Skeletal muscle tissue (tissue), 3 donors: ENCODE measurements at regions not wholly inside any gene's neighbourhood (a gene's known extent, or its start where the extent isn't known, plus 50 kb on each side); places are given as distances from the start of the nearest gene placed in this dataset.
"Not testable (repeated sequence)": the region's sequence is repeated elsewhere in the genome, so short reads cannot be mapped to it uniquely, and the experiment has no call there.

Experiments used
- H3K27ac ChIP-seq: one replicate; pipeline ENCODE4 v1.7.0; 2013; ENCODE audit warnings: mild to moderate bottlenecking, low read depth, low read length, inconsistent platforms
- H3K27me3 ChIP-seq, 3 donors: one replicate each; pipeline ENCODE4 v1.7.0; 2013; ENCODE audit warnings: low read length in 3 of 3; ENCODE audit not compliant: control insufficient read depth in 3 of 3, insufficient read depth in 3 of 3
- H3K36me3 ChIP-seq, 3 donors: one replicate each; pipeline ENCODE4 v1.7.0; 2013; ENCODE audit warnings: low read length in 3 of 3; ENCODE audit not compliant: control insufficient read depth in 3 of 3, insufficient read depth in 3 of 3
- H3K4me1 ChIP-seq, 3 donors: one replicate each; pipeline ENCODE4 v1.7.0; 2013; ENCODE audit warnings: low read length in 3 of 3, mild to moderate bottlenecking in 3 of 3; ENCODE audit not compliant: control insufficient read depth in 3 of 3, insufficient read depth in 3 of 3
- H3K4me3 ChIP-seq, 3 donors: one replicate each; pipeline ENCODE4 v1.7.0; 2013; ENCODE audit warnings: low read length in 3 of 3
- H3K9ac ChIP-seq, 3 donors: one replicate each; pipeline ENCODE4 v1.7.0; 2013; ENCODE audit warnings: low read length in 3 of 3, mild to moderate bottlenecking in 3 of 3, moderate library complexity in 2 of 3, low read depth in 1 of 3
- H3K9me3 ChIP-seq, 3 donors: one replicate each; pipeline ENCODE4 v1.7.0; 2013; ENCODE audit warnings: low read length in 3 of 3; ENCODE audit not compliant: control insufficient read depth in 3 of 3
- donor health status: Osteomylitis.

GRCh38 chr11:126139111-126140091 lies 72.0 kb downstream of the RPUSD4 start:
- peak overlapping the region; percentile 36 for H3K27ac ChIP-seq
- no peaks in the 10 kb centered on the region for H3K36me3 ChIP-seq
- H3K4me3 ChIP-seq, result no peak overlapping the region
- peaks cover 5 to 40% (median 14%) of the 10 kb centered on the region in 3 donors for H3K27me3 ChIP-seq
- no peaks in the 10 kb centered on the region for H3K9me3 ChIP-seq
- H3K9ac ChIP-seq, result no peak overlapping the region
- H3K4me1 ChIP-seq, result peaks cover 22 to 36% (median 28%) of the 10 kb centered on the region in 3 donors

DNA sequence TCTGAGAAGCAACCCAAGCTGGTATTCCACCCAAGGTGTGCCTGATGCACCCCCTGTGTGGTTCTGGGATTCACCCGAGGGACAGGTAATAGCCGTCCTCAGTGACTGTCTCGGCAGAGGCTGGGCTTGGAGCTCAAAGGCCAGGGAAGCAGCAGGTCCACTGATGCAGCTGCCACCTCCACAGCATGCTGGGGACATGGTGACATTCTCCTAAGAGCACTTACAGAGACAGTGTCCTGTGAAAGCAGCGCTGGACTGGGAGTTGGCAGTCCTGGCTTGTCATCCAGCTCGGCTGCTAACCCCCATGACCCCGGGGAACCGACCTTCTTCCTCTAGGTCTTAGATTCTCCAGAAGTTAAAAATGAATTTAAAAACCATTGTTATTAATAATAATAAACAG lies 72.8 kb downstream of the RPUSD4 start:
- H3K27me3 ChIP-seq, result peaks cover 6 to 40% (median 14%) of the 10 kb centered on the region in 3 donors
- H3K4me3 ChIP-seq, result no peak overlapping the region
- no peaks in the 10 kb centered on the region for H3K9me3 ChIP-seq
- no peak overlapping the region for H3K27ac ChIP-seq
- no peak overlapping the region for H3K9ac ChIP-seq
- no peaks in the 10 kb centered on the region for H3K36me3 ChIP-seq
- peaks cover 22 to 36% (median 28%) of the 10 kb centered on the region in 3 donors for H3K4me1 ChIP-seq

- Histone ChIP-seq H3K9ac (no peak overlapping the region), H3K27ac (no peak overlapping the region), H3K27me3 (peaks cover 6 to 40% (median 14%) of the 10 kb centered on the region in 3 donors), H3K36me3 (no peaks in the 10 kb centered on the region), H3K4me3 (no peak overlapping the region), H3K4me1 (peaks cover 22 to 36% (median 28%) of the 10 kb centered on the region in 3 donors), H3K9me3 (no peaks in the 10 kb centered on the region)
Measured at GRCh38 chr11:126137136-126137535, 74.3 kb downstream of the RPUSD4 start.

GRCh38 chr11:126136507-126136906 lies 73.8 kb upstream of the CDON start:
- Histone ChIP-seq H3K36me3 (no peaks in the 10 kb centered on the region), H3K27ac (no peak overlapping the region), H3K4me1 (peaks cover 22 to 35% (median 28%) of the 10 kb centered on the region in 3 donors), H3K9me3 (no peaks in the 10 kb centered on the region), H3K27me3 (peaks cover 6 to 40% (median 14%) of the 10 kb centered on the region in 3 donors), H3K4me3 (no peak overlapping the region), H3K9ac (no peak overlapping the region)

DNA sequence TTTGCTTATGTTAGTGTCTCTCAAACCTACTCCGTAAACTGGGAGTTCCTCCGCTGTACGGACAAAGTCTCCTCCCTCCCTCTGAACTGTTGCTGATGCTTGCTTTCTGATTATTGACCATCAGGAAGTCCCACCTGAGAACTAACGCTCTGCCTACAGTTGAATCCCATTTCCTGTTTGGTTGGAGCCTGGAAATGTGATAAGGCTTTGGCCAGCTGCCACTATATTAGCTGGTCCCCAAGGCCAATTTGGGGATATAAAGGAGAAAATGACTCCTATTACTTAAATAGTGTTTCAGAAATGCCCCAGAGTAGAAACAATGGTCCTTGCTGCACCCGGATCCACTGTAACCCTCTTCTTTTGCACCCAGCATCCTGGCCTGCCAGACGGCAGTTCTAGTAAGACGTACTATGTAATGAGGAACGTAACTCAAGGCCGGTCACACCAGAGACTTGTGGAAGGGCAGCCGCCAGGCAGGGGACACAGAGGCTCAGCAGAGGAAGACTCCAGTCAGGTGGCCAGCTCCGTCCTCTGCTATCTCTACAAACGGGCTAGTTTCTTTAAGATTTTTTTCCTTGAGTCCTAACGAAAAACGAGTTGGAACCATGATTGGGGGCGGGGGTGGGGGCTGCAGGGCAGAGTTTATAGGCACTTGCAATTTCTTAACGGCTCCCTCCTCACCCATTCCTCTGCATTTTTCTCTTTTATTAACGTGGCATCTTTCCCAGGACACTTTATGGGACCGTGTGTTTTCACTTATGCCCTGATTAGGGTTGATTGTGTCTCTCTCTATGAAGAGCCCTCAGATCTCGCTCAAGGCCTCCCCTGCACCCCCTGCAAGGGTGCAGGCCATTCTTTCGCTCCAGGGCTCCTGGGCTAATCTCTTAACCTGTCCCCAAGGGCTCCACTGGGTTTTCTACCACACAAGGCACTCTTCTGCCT lies 72.8 kb upstream of the CDON start:
- no peak overlapping the region for H3K9ac ChIP-seq
- H3K27me3 ChIP-seq, result peaks cover 3 to 30% (median 9%) of the 10 kb centered on the region in 3 donors
- H3K4me1 ChIP-seq, result peaks cover 13 to 26% (median 19%) of the 10 kb centered on the region in 3 donors
- no peak overlapping the region for H3K27ac ChIP-seq
- H3K9me3 ChIP-seq, result no peaks in the 10 kb centered on the region
- H3K4me3 ChIP-seq, result no peak overlapping the region
- no peaks in the 10 kb centered on the region for H3K36me3 ChIP-seq

DNA sequence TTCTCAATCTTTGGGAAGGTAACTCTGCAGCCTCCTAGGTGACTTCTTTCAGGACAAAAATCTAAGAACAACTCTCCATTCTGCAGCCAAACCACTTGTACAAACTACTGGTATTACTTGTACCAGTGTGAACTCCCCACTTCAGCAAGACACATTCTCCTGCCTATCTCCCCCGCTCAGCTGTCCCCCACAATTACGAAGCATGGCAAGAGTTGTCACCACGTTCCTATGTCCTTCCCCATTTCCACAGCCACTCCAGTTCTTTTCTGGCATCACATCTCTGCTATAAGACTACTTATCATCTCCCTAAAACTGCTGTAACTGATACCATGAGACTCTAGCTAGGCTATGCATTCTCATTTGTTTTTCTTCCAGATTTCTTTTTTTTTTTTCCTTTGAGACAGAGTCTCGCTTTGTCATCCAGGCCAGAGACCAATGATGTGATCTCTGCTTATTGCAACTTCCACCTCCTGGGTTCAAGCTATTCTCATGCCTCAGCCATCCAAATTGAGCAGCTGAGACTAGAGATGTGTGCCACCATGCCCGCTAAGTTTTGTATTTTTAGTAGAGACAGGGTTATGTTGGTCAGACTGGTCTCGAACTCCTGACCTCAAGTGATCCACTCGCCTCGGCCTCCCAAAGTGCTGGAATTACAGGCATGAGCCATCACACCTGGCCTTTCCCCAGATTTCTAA lies 71.9 kb upstream of the CDON start:
- Histone ChIP-seq H3K9me3 (no peaks in the 10 kb centered on the region), H3K36me3 (no peaks in the 10 kb centered on the region), H3K27ac (no peak overlapping the region), H3K27me3 (peaks cover 3 to 21% (median 6%) of the 10 kb centered on the region in 3 donors), H3K4me3 (no peak overlapping the region), H3K4me1 (peaks cover 9 to 22% (median 18%) of the 10 kb centered on the region in 3 donors), H3K9ac (no peak overlapping the region)

DNA sequence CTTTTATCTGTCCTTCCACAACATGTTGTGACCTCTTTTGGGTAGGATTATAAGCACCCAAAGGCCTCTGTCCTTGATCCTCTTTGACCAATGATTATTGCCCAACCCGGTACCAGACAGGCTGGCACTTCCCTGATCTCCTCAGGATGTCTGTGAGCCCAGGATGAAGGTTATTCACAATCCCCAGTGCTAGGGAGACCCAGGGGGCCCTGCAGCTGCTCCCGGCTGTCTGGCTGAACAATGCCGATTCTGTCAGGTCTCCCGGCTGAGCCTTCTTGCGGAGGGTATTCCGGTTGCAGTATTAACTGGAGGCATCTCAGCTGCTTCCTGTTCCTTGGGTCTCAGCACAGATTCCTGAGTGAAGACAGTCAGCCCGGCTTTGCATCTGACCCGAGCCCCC lies 71.2 kb upstream of the CDON start:
- H3K4me3 ChIP-seq, result no peak overlapping the region
- no peaks in the 10 kb centered on the region for H3K9me3 ChIP-seq
- peaks cover 4 to 19% (median 11%) of the 10 kb centered on the region in 3 donors for H3K4me1 ChIP-seq
- no peak overlapping the region for H3K27ac ChIP-seq
- no peaks in the 10 kb centered on the region for H3K36me3 ChIP-seq
- peaks cover 0 to 14% (median 3%) of the 10 kb centered on the region in 3 donors for H3K27me3 ChIP-seq
- H3K9ac ChIP-seq, result no peak overlapping the region

DNA sequence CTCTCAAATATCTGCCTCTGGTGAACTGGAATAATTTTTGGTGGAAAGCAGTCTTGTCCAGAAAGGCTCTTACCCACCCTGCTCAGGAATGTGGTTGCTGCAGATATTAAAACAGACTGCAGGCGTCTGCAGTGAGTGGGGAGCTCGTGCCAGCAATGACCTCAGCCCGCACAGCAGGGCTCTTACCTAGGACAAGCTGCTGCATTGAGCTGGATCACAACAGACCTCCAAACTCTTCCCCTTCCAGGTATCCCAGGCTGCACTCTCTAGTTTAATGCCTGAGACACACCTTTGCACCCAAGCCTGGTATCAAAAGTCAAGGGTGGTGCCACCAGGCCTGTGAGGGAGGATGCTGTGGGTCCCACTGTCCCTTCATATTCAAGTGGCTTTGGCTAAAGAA lies 69.7 kb upstream of the CDON start:
- H3K36me3 ChIP-seq, result no peaks in the 10 kb centered on the region
- H3K9me3 ChIP-seq, result no peaks in the 10 kb centered on the region
- H3K27me3 ChIP-seq, result peaks cover 0 to 3% (median under 1%) of the 10 kb centered on the region in 3 donors
- H3K4me1 ChIP-seq, result peaks cover under 1 to 17% (median 2%) of the 10 kb centered on the region in 3 donors
- no peak overlapping the region for H3K9ac ChIP-seq
- H3K4me3 ChIP-seq, result no peak overlapping the region
- H3K27ac ChIP-seq, result no peak overlapping the region

DNA sequence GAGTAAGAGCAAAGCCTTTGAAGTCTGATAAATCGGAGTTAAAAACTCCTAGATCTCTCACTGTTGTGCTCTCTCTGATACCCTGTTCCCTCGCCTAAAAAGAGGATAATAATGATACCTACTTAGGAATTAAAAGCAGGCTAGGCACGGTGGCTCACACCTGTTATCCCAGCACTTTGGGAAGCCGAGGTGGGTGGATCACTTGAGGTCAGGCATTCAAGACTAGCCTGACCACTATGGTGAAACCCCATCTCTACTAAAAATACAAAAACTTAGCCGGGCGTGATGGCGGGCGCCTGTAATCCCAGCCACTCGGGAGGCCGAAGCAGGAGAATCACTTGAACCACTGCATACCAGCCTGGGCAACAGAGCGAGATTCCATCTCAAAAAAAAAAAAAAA lies 68.1 kb upstream of the CDON start:
- H3K9ac ChIP-seq, H3K4me3 ChIP-seq, H3K36me3 ChIP-seq, H3K9me3 ChIP-seq, H3K27me3 ChIP-seq, H3K27ac ChIP-seq: not testable (repeated sequence)
- H3K4me1 ChIP-seq, result peaks cover 0 to 13% (median 0%) of the 10 kb centered on the region in 3 donors
